IPS-15b (cell line): ENCODE measurements at regions not wholly inside any gene's neighbourhood (a gene's known extent, or its start where the extent isn't known, plus 50 kb on each side); places are given as distances from the start of the nearest gene placed in this dataset.

ENCODE experiments used
- H3K27me3 ChIP-seq: one replicate; pipeline ENCODE4 v1.6.1; 2013; ENCODE audit warnings: low read length; ENCODE audit not compliant: control insufficient read depth, insufficient read depth
- H3K36me3 ChIP-seq: one replicate; pipeline ENCODE4 v1.6.1; 2013; ENCODE audit warnings: low read length; ENCODE audit not compliant: control insufficient read depth, insufficient read depth
- H3K4me1 ChIP-seq: one replicate; pipeline ENCODE4 v1.6.1; 2013; ENCODE audit warnings: mild to moderate bottlenecking, low read length; ENCODE audit not compliant: control insufficient read depth, insufficient read depth
- H3K4me3 ChIP-seq: one replicate; pipeline ENCODE4 v1.5.1; 2013; ENCODE audit warnings: low read depth, low read length
- H3K9ac ChIP-seq: one replicate; pipeline ENCODE4 v1.6.1; 2013; ENCODE audit warnings: low read depth, mild to moderate bottlenecking, low read length
- H3K9me3 ChIP-seq: one replicate; pipeline ENCODE4 v1.6.1; 2013; ENCODE audit warnings: mild to moderate bottlenecking, low read length; ENCODE audit not compliant: control insufficient read depth, insufficient read depth

DNA sequence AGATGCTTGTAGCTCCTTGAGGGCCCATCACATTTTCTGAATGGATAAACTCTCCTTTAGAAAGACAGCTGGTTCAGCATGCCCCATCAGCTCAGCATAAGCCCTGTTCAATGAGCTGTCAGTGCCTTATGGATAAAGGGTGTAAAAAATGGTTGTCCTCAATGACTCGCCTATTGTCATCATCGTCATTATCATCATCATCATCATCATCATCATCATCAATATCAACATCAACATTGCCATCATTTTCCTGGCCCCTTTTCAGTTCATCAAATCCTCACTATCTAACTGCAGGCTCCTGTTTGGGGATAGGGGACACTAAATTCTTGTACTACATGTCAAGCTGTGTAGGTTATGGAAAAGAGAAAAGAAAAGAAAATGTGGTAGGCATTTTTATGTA is 310.7 kb upstream of the MTNR1B start:
- H3K27me3 ChIP-seq, result no peaks in the 10 kb centered on the region
- H3K36me3 ChIP-seq, result no peaks in the 10 kb centered on the region
- no peaks in the 10 kb centered on the region for H3K4me1 ChIP-seq
- H3K9ac ChIP-seq, result no peak overlapping the region
- no peaks in the 10 kb centered on the region for H3K9me3 ChIP-seq
- H3K4me3 ChIP-seq, result no peak overlapping the region

DNA sequence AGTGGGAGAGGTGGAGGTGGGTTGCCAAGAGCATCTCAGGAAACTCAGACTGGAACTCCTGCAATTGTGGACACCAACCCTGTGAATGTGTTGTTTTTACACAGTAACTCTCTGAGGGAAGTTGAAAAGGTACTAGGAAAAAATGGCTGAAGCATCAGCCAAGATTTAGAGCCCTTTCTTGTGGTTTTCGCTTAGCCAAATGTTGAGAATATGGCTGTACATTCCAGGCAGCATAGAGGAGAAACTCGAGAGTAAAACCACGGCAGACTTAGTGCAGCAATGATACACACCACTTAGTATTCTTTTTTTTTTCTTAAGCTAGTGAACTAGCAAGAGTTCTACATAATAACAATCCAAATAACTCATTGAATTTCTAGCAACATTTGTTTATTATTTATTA is 309.7 kb upstream of the MTNR1B start:
- Histone ChIP-seq H3K4me1 (no peaks in the 10 kb centered on the region), H3K36me3 (no peaks in the 10 kb centered on the region), H3K9ac (no peak overlapping the region), H3K4me3 (no peak overlapping the region), H3K9me3 (no peaks in the 10 kb centered on the region), H3K27me3 (no peaks in the 10 kb centered on the region)

DNA sequence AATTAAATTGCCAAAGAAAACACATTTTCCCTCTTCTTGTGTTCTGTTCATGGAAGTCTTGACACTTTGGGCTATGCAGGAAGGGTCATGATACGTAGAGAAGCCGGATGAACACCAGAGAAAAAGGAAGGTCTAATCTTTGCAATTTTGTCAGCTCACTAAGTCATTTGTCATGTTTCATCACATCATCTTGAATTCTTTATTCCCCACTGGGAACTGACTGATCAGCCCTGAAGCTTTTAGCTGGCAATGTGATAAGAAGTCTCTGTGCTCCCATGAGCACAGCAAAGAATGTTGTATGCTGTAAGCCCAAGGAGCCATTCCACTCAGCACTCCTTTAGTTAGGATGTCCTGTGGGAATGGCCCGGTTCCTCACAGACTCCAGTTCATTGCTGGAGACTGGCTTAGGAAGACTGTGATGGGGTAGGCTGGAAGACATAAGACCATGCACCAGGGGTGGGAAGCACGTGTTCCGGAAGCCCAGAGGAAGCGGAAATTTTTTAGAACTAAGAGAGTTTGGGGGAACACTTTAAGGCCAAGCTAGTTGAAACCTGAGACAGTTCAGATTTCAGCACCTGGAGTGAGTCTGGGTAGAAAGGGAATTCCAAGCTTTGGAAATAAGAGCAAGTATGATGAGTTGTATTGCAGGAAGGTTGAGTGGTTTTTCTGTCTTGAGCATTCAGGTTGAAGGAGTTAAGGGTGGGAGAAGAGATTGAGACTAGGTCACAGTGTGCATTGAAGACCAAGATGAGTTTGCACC is 306.7 kb upstream of the MTNR1B start:
- H3K9me3 ChIP-seq, result no peaks in the 10 kb centered on the region
- H3K4me3 ChIP-seq, result no peak overlapping the region
- no peaks in the 10 kb centered on the region for H3K36me3 ChIP-seq
- H3K9ac ChIP-seq, result no peak overlapping the region
- no peaks in the 10 kb centered on the region for H3K27me3 ChIP-seq
- H3K4me1 ChIP-seq, result no peaks in the 10 kb centered on the region

DNA sequence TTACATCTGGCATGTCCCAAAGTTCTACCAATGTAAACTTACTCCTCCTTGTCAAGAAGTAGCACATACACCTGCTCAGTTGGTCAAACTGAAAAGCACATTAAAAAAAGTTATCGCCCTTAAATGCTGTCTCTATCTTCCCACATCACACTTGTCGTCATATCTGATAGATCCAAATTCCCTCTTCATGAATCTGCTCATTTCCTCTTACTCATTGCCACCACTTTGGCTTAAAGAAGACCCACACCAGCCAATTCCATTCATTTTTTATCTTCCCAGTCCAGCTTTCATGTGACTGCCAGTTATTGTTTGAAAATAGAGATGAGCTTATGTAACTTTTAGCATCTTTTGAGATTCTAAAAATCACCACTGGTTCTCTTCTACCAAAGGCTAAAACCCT is 305.9 kb upstream of the MTNR1B start:
- no peaks in the 10 kb centered on the region for H3K9me3 ChIP-seq
- H3K27me3 ChIP-seq, result no peaks in the 10 kb centered on the region
- no peak overlapping the region for H3K4me3 ChIP-seq
- no peaks in the 10 kb centered on the region for H3K36me3 ChIP-seq
- H3K9ac ChIP-seq, result no peak overlapping the region
- no peaks in the 10 kb centered on the region for H3K4me1 ChIP-seq

DNA sequence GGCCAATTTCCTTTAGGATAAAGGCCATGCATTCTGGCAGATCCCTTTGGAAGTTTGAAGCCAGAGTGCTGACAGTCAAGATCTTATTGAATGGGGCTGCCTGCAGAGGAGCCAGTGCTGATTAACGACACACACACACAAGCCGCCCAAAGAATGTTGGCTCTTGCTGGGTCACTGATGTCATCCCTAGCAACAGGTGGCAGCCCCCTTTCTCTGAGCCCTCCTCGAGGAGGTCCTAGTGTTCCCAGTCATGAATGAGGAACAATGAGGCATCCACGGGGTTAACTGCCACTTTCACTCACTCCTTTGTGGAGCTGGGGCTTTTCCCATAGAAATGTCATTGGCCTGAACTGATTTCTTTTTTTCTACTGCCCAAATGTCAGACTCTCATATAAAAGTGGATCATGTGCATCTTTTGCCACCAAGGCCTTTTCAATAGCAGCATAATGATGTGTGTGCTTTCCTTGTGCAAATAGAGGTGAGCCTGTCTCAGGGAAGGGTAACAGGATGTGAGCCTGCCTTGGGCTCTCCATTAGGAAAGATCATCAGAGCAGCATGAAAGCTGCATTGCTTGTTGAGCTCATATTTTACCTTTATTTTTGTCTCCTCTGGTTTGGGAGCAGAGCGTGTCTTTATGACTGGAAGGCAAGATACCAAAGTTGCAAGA is 301.8 kb upstream of the MTNR1B start:
- no peaks in the 10 kb centered on the region for H3K36me3 ChIP-seq
- no peak overlapping the region for H3K9ac ChIP-seq
- H3K27me3 ChIP-seq, result no peaks in the 10 kb centered on the region
- H3K4me1 ChIP-seq, result peaks cover 2% of the 10 kb centered on the region
- H3K4me3 ChIP-seq, result no peak overlapping the region
- H3K9me3 ChIP-seq, result no peaks in the 10 kb centered on the region

DNA sequence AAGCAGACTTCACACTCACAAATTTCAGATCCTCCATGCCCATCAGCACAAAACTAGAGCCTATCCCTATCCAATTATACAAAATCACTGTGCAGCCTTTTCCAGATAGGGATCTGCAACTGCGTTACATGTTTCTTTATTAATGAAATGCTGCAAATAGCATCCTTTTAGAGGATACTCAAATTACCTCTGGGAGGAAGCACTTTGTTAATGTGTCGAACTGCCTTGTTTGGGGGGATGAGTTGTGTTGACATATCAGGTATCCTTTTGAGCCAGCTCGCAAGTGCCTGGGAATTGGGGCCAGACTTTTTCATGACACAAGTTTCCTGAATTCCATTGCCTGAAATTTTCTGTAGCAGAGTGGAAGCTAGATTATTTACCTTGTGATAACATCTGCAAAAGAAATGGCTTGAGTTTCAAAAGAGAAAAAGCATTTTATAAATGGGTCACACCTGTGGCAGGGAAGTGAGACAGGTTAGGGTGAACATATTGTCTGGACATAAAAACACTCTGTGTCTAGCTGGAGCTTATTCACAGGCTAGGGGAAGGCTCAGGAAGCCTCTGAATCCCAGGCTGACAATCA is 299.1 kb upstream of the MTNR1B start:
- no peaks in the 10 kb centered on the region for H3K9me3 ChIP-seq
- peaks cover 2% of the 10 kb centered on the region for H3K4me1 ChIP-seq
- H3K27me3 ChIP-seq, result no peaks in the 10 kb centered on the region
- H3K9ac ChIP-seq, result no peak overlapping the region
- no peak overlapping the region for H3K4me3 ChIP-seq
- H3K36me3 ChIP-seq, result no peaks in the 10 kb centered on the region

DNA sequence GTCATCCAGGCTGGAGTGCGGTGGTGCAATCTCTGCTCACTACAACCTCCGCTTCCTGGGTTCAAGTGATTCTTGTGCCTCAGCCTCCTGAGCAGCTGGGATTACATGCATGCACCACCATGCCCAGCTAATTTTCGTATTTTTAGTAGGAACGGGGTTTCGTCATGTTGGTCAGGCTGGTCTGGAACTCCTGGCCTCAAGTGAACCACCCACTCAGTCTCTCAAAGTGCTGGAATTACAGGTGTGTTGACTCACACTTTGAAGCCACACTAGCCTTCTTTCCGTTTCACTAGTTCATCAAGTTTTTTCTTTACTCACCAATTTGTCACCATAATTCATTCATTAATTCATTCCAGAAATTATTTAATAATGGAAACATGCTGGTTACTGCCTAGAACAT is 298.4 kb upstream of the MTNR1B start:
- no peaks in the 10 kb centered on the region for H3K9me3 ChIP-seq
- no peak overlapping the region for H3K9ac ChIP-seq
- H3K4me1 ChIP-seq, result peaks cover 2% of the 10 kb centered on the region
- no peaks in the 10 kb centered on the region for H3K27me3 ChIP-seq
- no peak overlapping the region for H3K4me3 ChIP-seq
- no peaks in the 10 kb centered on the region for H3K36me3 ChIP-seq

DNA sequence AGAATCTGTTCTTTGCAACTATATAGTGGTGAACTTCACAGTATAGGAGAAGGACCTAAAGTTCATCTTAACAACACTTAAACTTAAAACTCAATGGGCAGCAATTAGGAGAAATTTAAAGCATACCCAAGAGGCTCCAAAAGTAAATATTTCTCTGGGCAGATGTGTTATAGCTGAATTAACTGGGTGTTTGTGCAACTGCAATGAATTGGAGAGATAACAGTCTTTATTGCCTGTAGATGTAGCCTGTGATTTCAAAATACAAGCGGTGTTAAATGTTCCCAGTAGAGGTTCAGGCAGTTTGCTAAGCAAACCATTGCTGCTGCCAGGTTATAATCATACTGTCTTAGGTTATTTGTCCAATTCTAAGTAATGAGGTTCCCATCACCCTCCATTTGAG is 294.1 kb upstream of the MTNR1B start:
- H3K27me3 ChIP-seq, result no peaks in the 10 kb centered on the region
- H3K9ac ChIP-seq, result no peak overlapping the region
- no peaks in the 10 kb centered on the region for H3K9me3 ChIP-seq
- no peaks in the 10 kb centered on the region for H3K4me1 ChIP-seq
- no peaks in the 10 kb centered on the region for H3K36me3 ChIP-seq
- no peak overlapping the region for H3K4me3 ChIP-seq

DNA sequence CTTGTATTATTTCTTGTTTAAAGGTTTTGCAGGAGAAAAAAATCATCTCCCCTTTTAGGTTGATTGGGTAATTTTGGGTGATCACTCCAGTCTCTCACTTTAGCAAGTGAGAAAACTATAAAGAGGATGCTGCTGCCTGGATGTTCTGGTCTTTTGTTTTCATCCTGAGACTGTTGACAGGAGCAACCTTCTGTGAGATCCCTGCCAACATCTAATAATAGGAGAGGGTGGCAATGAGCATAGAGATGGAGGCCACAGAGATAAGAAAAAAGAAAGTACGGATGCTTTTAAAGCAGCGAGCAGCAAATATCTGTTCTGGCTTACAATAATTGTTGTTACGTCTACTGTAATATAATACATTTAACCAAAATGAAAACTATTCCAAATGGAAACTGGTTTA is 293.6 kb upstream of the MTNR1B start:
- no peaks in the 10 kb centered on the region for H3K27me3 ChIP-seq
- H3K9ac ChIP-seq, result no peak overlapping the region
- no peak overlapping the region for H3K4me3 ChIP-seq
- H3K9me3 ChIP-seq, result no peaks in the 10 kb centered on the region
- H3K36me3 ChIP-seq, result no peaks in the 10 kb centered on the region
- H3K4me1 ChIP-seq, result no peaks in the 10 kb centered on the region

DNA sequence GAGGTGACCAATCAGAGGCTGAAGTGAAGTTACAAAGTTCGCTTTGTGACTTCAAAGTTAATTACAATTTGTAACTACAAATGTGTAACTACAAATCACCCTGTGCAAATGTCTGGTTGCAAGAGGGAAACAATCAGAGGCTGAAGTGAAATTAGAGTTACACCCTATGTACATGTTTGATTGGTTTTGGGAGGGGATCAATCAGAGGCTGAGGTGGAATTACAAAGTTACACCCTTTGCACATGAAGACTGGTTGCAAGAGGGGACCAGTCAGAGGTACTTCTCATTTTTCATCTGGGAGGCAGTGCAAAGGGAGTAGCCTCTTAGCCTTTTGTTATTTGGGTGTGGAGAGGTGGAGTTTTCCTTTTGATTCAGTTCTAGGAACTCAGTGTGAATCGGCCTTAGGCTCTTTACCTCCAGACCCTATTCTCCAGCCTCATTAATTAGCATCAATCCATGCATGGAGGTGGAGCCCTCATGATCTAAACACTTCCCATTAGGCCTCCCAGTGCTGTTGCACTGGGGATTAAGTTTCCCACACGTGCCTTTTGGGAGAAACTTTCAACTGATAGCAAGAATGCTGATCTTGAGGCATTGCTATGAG is 291.3 kb upstream of the MTNR1B start:
- Histone ChIP-seq H3K27me3 (no peaks in the 10 kb centered on the region), H3K9ac (no peak overlapping the region), H3K4me1 (no peaks in the 10 kb centered on the region), H3K4me3 (no peak overlapping the region), H3K9me3 (no peaks in the 10 kb centered on the region), H3K36me3 (no peaks in the 10 kb centered on the region)

DNA sequence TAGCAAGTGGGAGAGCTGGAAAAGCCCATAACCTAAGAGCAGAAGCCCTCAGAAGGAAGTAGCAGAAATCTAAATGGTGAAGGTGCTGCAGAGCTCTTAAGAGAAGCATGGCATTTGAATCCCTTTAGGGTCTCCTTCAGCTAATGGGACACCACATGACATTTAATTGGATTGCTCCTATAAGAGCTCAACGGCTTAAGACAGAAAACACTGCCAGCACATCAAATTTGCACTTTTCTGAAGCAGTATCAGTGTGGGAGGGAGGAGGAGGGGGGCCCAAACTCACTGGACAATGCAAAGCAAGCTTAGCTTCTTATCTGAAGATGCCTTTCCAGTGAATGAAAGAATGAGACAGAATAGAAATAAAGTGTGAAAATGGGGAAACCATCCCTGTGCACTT is 287.9 kb upstream of the MTNR1B start:
- Histone ChIP-seq H3K27me3 (no peaks in the 10 kb centered on the region), H3K4me3 (no peak overlapping the region), H3K9ac (no peak overlapping the region), H3K9me3 (no peaks in the 10 kb centered on the region), H3K4me1 (no peaks in the 10 kb centered on the region), H3K36me3 (no peaks in the 10 kb centered on the region)

DNA sequence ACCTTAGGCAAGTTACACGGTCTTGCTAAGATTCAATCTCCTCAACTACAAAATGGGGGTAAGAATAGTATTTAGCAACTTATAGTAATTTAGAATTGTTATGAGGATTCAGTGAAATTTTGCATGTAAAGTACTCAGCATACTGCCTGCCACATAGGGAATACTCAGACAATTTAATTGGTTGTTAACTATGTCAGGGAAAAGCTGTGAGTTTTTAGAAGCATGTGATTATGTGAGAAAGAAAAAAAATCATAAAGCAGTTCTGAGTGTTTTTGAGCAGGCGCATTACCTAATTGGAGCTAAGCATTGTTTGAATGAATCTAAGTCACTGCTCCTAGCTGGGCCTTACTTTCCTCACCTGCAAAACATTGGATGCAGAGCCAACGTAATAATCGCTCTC is 287.3 kb upstream of the MTNR1B start:
- Histone ChIP-seq H3K4me3 (no peak overlapping the region), H3K36me3 (no peaks in the 10 kb centered on the region)

More for the DNA sequence above, 287.3 kb upstream of the MTNR1B start:
- Histone ChIP-seq H3K27me3 (no peaks in the 10 kb centered on the region), H3K4me1 (no peaks in the 10 kb centered on the region), H3K9me3 (no peaks in the 10 kb centered on the region), H3K9ac (no peak overlapping the region)
